ENCODE measurements at regions not wholly inside any gene's neighbourhood (a gene's known extent, or its start where the extent isn't known, plus 50 kb on each side); places are given as distances from the start of the nearest gene placed in this dataset.
A peak's percentile ranks its signal among the peaks of the same experiment; 100 is the strongest.
"Not testable (repeated sequence)": the region's sequence is repeated elsewhere in the genome, so short reads cannot be mapped to it uniquely, and the experiment has no call there.

DNA sequence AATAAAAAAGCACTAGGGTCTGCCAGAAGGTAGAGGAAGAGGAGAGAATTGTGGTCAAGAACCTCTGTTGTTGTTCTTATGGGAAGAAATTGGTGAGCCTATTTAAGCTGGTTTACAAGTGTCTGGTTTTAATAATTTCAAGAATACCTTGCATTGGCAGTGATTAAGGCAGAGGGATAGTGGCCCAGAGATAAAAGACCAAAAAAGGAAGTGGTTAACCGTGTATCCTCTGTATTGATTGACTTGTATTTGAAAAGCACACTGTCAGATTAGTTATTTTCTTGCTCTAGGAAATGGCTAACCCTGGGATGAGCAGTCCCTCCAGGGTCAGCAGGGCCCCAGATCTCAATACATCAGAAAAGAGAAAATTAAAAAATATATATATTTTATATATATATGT is 190.1 kb downstream of the SPIN4 start:
- not testable (repeated sequence) for H3K4me3 Mint-ChIP-seq; H3K4me2 ChIP-seq; H3F3A ChIP-seq (ENCODE audit: low read depth); H3K36me3 ChIP-seq; H3K4me3 ChIP-seq; H3K79me2 ChIP-seq (ENCODE audit: low read depth); H3K9me3 Mint-ChIP-seq; H3K9me3 ChIP-seq (ENCODE audit: low read depth); H3K27ac Mint-ChIP-seq; H3K9ac ChIP-seq; H3K4me1 ChIP-seq; H4K20me1 ChIP-seq (ENCODE audit: low read depth); H3K27ac ChIP-seq; H3K4me1 Mint-ChIP-seq; H3K36me3 Mint-ChIP-seq; H3K27me3 Mint-ChIP-seq (ENCODE audit: insufficient read depth, low read depth); H2AFZ ChIP-seq (replicated peaks); DNase-seq (ENCODE audit: low spot score); H3K27me3 ChIP-seq

- not testable (repeated sequence) for H3K27me3 ChIP-seq; H3K4me1 ChIP-seq; H3K36me3 Mint-ChIP-seq; H3F3A ChIP-seq (ENCODE audit: low read depth); H3K4me3 ChIP-seq; H3K9me3 Mint-ChIP-seq; H3K4me3 Mint-ChIP-seq; H3K4me2 ChIP-seq; H3K9me3 ChIP-seq (ENCODE audit: low read depth); H3K36me3 ChIP-seq; H3K4me1 Mint-ChIP-seq; H3K9ac ChIP-seq; H3K27ac ChIP-seq; H3K27ac Mint-ChIP-seq; H2AFZ ChIP-seq (replicated peaks); DNase-seq (ENCODE audit: low spot score); H4K20me1 ChIP-seq (ENCODE audit: low read depth); H3K27me3 Mint-ChIP-seq (ENCODE audit: insufficient read depth, low read depth); H3K79me2 ChIP-seq (ENCODE audit: low read depth)
Observed at GRCh38 chrX:63160340-63160739, 190.8 kb downstream of the SPIN4 start.

- H2AFZ ChIP-seq (replicated peaks); H3K4me3 Mint-ChIP-seq; H3K4me1 Mint-ChIP-seq; H3K27ac ChIP-seq; H3K4me2 ChIP-seq; H3K27me3 ChIP-seq; H3F3A ChIP-seq (ENCODE audit: low read depth); H3K36me3 ChIP-seq; H3K36me3 Mint-ChIP-seq; H3K9me3 Mint-ChIP-seq; H3K4me1 ChIP-seq; DNase-seq (ENCODE audit: low spot score); H3K27me3 Mint-ChIP-seq (ENCODE audit: insufficient read depth, low read depth); H3K9me3 ChIP-seq (ENCODE audit: low read depth); H3K79me2 ChIP-seq (ENCODE audit: low read depth); H3K4me3 ChIP-seq; H3K27ac Mint-ChIP-seq; H3K9ac ChIP-seq; H4K20me1 ChIP-seq (ENCODE audit: low read depth): not testable (repeated sequence)
Observed at GRCh38 chrX:63145526-63145925, 205.6 kb downstream of the SPIN4 start.

- H3K27ac ChIP-seq; H3K4me2 ChIP-seq; DNase-seq (ENCODE audit: low spot score); H3K9me3 ChIP-seq (ENCODE audit: low read depth); H3K36me3 ChIP-seq; H3K4me3 Mint-ChIP-seq; H3K4me1 ChIP-seq; H3K79me2 ChIP-seq (ENCODE audit: low read depth); H3K27ac Mint-ChIP-seq; H3K27me3 Mint-ChIP-seq (ENCODE audit: insufficient read depth, low read depth); H3K27me3 ChIP-seq; H3F3A ChIP-seq (ENCODE audit: low read depth); H3K36me3 Mint-ChIP-seq; H4K20me1 ChIP-seq (ENCODE audit: low read depth); H2AFZ ChIP-seq (replicated peaks); H3K9me3 Mint-ChIP-seq; H3K9ac ChIP-seq; H3K4me3 ChIP-seq; H3K4me1 Mint-ChIP-seq: not testable (repeated sequence)
Observed at GRCh38 chrX:63142588-63142987, 208.5 kb downstream of the SPIN4 start.

- H3K36me3 Mint-ChIP-seq; H3K4me3 Mint-ChIP-seq; H3K27me3 ChIP-seq; H2AFZ ChIP-seq (replicated peaks); H3K79me2 ChIP-seq (ENCODE audit: low read depth); H3K36me3 ChIP-seq; H3K9me3 Mint-ChIP-seq; H3K9ac ChIP-seq; H3K4me1 Mint-ChIP-seq; H3K4me2 ChIP-seq; H4K20me1 ChIP-seq (ENCODE audit: low read depth); H3K4me1 ChIP-seq; H3K27me3 Mint-ChIP-seq (ENCODE audit: insufficient read depth, low read depth); H3K27ac Mint-ChIP-seq; H3K27ac ChIP-seq; H3F3A ChIP-seq (ENCODE audit: low read depth); H3K4me3 ChIP-seq; H3K9me3 ChIP-seq (ENCODE audit: low read depth); DNase-seq (ENCODE audit: low spot score): not testable (repeated sequence)
Observed at GRCh38 chrX:63135859-63136258, 215.3 kb downstream of the SPIN4 start.

- DNase-seq (ENCODE audit: low spot score): no peak
- no peaks in the 10 kb centered on the region for H3K4me1 Mint-ChIP-seq
Observed at GRCh38 chrX:63128509-63128908, 222.6 kb downstream of the SPIN4 start.

More at GRCh38 chrX:63128509-63128908, 222.6 kb downstream of the SPIN4 start:
- no peaks in the 10 kb centered on the region for H3K36me3 ChIP-seq
- H3K27me3 ChIP-seq: no peaks in the 10 kb centered on the region
- H3K27ac ChIP-seq: no peak overlapping the region
- H3K9ac ChIP-seq: no peak overlapping the region
- no peaks in the 10 kb centered on the region for H3K4me1 ChIP-seq
- H3F3A ChIP-seq (ENCODE audit: low read depth): no peaks in the 10 kb centered on the region
- H4K20me1 ChIP-seq (ENCODE audit: low read depth): no peaks in the 10 kb centered on the region
- H3K4me2 ChIP-seq: no peak overlapping the region
- peaks cover 21% of the 10 kb centered on the region for H3K9me3 ChIP-seq (ENCODE audit: low read depth)
- no peak overlapping the region for H3K4me3 ChIP-seq
- no peaks in the 10 kb centered on the region for H3K27me3 Mint-ChIP-seq (ENCODE audit: insufficient read depth, low read depth)
- TF ChIP-seq EZH2 (IDR thresholded peaks at IDR 0.05): no peak
- TF ChIP-seq, protein P1, sequence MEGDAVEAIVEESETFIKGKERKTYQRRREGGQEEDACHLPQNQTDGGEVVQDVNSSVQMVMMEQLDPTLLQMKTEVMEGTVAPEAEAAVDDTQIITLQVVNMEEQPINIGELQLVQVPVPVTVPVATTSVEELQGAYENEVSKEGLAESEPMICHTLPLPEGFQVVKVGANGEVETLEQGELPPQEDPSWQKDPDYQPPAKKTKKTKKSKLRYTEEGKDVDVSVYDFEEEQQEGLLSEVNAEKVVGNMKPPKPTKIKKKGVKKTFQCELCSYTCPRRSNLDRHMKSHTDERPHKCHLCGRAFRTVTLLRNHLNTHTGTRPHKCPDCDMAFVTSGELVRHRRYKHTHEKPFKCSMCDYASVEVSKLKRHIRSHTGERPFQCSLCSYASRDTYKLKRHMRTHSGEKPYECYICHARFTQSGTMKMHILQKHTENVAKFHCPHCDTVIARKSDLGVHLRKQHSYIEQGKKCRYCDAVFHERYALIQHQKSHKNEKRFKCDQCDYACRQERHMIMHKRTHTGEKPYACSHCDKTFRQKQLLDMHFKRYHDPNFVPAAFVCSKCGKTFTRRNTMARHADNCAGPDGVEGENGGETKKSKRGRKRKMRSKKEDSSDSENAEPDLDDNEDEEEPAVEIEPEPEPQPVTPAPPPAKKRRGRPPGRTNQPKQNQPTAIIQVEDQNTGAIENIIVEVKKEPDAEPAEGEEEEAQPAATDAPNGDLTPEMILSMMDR (IDR thresholded peaks at IDR 0.05): peak; percentile 38
- H3K36me3 Mint-ChIP-seq: no peaks in the 10 kb centered on the region
- no peak overlapping the region for H2AFZ ChIP-seq (replicated peaks)
- no peak overlapping the region for H3K27ac Mint-ChIP-seq
- H3K9me3 Mint-ChIP-seq: peaks cover 3% of the 10 kb centered on the region
- no peaks in the 10 kb centered on the region for H3K79me2 ChIP-seq (ENCODE audit: low read depth)
- no peak overlapping the region for H3K4me3 Mint-ChIP-seq
